HFF-Myc (cell line): ENCODE measurements at regions not wholly inside any gene's neighbourhood (a gene's known extent, or its start where the extent isn't known, plus 50 kb on each side); places are given as distances from the start of the nearest gene placed in this dataset.

Experiments
- DNase-seq: peaks from one replicate; pipeline ENCODE4 v3.0.0-alpha.2; 2011; ENCODE audit warnings: low read depth; ENCODE audit errors: extremely low read depth
- H3K4me3 ChIP-seq: replicated peaks from 2 replicates; pipeline ENCODE4 v1.5.1; 2011; ENCODE audit warnings: low read depth, mild to moderate bottlenecking, control low read depth, low read length
- CTCF ChIP-seq: IDR thresholded peaks from 2 replicates; pipeline ENCODE4 v1.5.1; 2012; ENCODE audit warnings: mild to moderate bottlenecking, low read depth, low read length, control low read depth; ENCODE audit errors: missing control alignments

GRCh38 chr12:28891126-28891525 lies 258.0 kb upstream of the FAR2 start:
- no peak for TF ChIP-seq CTCF
- no peak overlapping the region for H3K4me3 ChIP-seq
- DNase-seq: no peak

- no peak overlapping the region for H3K4me3 ChIP-seq
- no peak for TF ChIP-seq CTCF
- no peak for DNase-seq
Measured at GRCh38 chr12:28893365-28893764, 255.7 kb upstream of the FAR2 start.

- no peak for TF ChIP-seq CTCF
- H3K4me3 ChIP-seq: no peak overlapping the region
- DNase-seq: no peak
Measured at GRCh38 chr12:28893856-28894255, 255.2 kb upstream of the FAR2 start.

- no peak for DNase-seq
- no peak for TF ChIP-seq CTCF
Measured at GRCh38 chr12:28896421-28896820, 252.7 kb upstream of the FAR2 start.

GRCh38 chr12:28898038-28898437 lies 251.0 kb upstream of the FAR2 start:
- TF ChIP-seq CTCF: no peak
- no peak overlapping the region for H3K4me3 ChIP-seq
- no peak for DNase-seq

More at GRCh38 chr12:28896421-28896820, 252.7 kb upstream of the FAR2 start:
- H3K4me3 ChIP-seq: no peak overlapping the region

- no peak overlapping the region for H3K4me3 ChIP-seq
- peak; percentile 59 for DNase-seq
- TF ChIP-seq CTCF: no peak
Measured at GRCh38 chr12:28899951-28900350, 249.1 kb upstream of the FAR2 start.

- no peak overlapping the region for H3K4me3 ChIP-seq
- TF ChIP-seq CTCF: no peak
- no peak for DNase-seq
Measured at GRCh38 chr12:28905220-28905955, 243.7 kb upstream of the FAR2 start.
